ENCODE measurements at regions not wholly inside any gene's neighbourhood (a gene's known extent, or its start where the extent isn't known, plus 50 kb on each side); places are given as distances from the start of the nearest gene placed in this dataset.

DNA sequence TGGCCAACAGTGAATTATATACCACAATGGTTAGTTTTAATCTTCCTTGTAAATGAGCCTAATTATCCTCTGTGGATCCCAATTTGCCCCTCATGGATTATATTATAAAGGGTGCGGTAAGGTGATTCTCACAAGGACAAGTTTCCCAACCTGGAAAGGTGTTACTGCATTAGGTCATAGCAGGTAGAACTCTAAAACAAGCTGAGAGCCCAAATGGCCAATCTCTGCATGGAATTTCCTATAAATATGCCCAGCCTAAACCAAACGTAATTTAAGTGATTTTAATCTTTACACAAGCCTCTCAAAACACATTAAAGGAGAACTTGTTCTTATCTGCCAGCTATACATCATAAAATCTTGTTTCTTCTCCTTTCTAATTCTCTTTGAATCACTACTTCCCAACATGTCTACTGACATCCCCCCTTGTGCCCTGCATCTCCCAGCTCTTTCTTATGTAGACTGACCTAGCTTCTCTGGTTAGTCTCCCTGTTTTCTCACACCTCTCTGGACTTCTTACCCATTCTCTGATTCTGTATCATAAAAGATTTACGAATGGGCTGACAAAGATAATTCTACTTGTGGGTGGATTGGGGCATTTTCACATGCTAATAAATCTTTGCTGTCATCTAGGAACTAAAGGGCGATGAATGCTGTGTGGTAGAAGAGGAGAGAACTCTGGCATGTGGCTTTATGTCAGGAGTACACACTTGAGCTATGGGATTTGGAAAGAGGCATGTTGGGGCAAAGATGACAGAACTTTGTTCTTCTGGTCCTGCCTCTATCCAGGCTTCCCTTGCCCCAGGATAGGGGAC lies 94.3 kb upstream of the PGRMC2 start:
- FAIRE-seq (no peak), DNase-seq (ENCODE audit: low read depth) (no peak)
- TF ChIP-seq, protein P1, sequence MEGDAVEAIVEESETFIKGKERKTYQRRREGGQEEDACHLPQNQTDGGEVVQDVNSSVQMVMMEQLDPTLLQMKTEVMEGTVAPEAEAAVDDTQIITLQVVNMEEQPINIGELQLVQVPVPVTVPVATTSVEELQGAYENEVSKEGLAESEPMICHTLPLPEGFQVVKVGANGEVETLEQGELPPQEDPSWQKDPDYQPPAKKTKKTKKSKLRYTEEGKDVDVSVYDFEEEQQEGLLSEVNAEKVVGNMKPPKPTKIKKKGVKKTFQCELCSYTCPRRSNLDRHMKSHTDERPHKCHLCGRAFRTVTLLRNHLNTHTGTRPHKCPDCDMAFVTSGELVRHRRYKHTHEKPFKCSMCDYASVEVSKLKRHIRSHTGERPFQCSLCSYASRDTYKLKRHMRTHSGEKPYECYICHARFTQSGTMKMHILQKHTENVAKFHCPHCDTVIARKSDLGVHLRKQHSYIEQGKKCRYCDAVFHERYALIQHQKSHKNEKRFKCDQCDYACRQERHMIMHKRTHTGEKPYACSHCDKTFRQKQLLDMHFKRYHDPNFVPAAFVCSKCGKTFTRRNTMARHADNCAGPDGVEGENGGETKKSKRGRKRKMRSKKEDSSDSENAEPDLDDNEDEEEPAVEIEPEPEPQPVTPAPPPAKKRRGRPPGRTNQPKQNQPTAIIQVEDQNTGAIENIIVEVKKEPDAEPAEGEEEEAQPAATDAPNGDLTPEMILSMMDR (IDR thresholded peaks at IDR 0.05; ENCODE audit: insufficient read depth, low read length, severe bottlenecking), result no peak
- Histone ChIP-seq H3K4me3 (ENCODE audit: low read depth, low read length) (no peak overlapping the region), H3K27me3 (ENCODE audit: control insufficient read depth, insufficient read depth, low read length) (no peaks in the 10 kb centered on the region), H3K36me3 (ENCODE audit: control insufficient read depth, insufficient read depth, low read length) (no peaks in the 10 kb centered on the region)

DNA sequence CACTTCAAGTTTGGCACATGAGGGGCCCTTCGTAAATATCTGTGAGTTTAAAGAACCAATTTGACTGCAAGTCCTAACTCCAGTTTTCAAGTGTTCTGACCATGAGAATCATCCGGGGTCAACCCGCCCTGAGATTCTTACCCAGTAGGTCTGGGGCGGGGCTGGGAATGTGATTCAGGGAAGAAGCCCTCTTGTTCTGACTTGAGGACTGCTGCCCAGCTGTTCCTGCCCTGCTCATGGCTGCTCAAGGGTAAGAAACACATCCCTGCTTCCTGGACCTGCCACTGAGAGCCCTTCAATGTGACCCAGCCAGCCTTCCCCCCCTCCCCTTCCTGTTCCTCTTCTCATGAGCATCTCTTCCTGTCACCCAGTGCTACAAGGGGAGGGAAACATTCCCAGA lies 92.7 kb upstream of the PGRMC2 start:
- Histone ChIP-seq H3K27me3 (ENCODE audit: control insufficient read depth, insufficient read depth, low read length) (no peaks in the 10 kb centered on the region), H3K36me3 (ENCODE audit: control insufficient read depth, insufficient read depth, low read length) (no peaks in the 10 kb centered on the region), H3K4me3 (ENCODE audit: low read depth, low read length) (no peak overlapping the region)
- peak; percentile 45 for DNase-seq (ENCODE audit: low read depth)
- TF ChIP-seq, protein P1 (IDR thresholded peaks at IDR 0.05; ENCODE audit: insufficient read depth, low read length, severe bottlenecking), result no peak
- FAIRE-seq, result no peak

DNA sequence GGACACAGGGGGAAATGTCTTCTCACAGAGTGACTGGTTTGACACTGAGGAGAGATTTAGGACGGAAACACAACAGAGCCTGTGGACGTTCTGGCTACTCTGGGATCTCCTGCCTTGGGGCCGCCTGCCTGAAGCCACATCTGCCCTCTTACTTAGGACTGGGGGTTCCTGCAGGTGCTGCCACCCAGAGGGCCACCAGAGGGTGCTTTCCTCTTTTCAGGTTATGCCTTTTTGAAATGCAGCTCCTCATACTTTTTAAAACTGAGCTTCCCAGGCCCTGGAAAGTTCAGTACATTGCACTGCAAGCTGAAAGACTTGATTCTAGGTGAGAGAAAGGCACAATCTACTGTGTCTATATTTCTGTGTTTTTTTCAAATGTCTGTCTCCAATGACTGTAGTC lies 92.2 kb upstream of the PGRMC2 start:
- no peak overlapping the region for H3K4me3 ChIP-seq (ENCODE audit: low read depth, low read length)
- DNase-seq (ENCODE audit: low read depth) (no peak), FAIRE-seq (no peak)
- TF ChIP-seq, protein P1 (IDR thresholded peaks at IDR 0.05; ENCODE audit: insufficient read depth, low read length, severe bottlenecking), result peak; percentile 72
- H3K27me3 ChIP-seq (ENCODE audit: control insufficient read depth, insufficient read depth, low read length), result no peaks in the 10 kb centered on the region
- no peaks in the 10 kb centered on the region for H3K36me3 ChIP-seq (ENCODE audit: control insufficient read depth, insufficient read depth, low read length)

DNA sequence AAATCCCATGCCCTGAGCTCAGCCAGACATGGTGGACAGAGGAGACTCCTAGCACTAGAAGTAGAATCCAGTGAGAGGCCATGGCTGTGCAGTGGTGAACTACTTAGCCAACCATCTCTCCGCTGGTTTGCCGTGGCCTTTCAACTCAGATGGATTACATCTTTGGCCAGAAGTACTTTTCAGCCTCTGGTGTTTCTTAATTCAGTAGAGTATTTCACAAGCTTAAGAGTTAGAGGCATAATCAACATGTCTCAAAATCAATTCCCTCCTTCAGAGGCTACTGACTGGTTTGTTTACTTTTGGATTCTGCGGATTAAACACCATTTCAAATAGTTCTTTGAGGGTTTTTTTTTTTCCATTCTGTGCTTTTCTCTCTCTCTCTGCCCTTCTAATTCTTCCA lies 91.1 kb upstream of the PGRMC2 start:
- FAIRE-seq (no peak), DNase-seq (ENCODE audit: low read depth) (no peak)
- TF ChIP-seq, protein P1 (IDR thresholded peaks at IDR 0.05; ENCODE audit: insufficient read depth, low read length, severe bottlenecking), result no peak
- Histone ChIP-seq H3K36me3 (ENCODE audit: control insufficient read depth, insufficient read depth, low read length) (no peaks in the 10 kb centered on the region), H3K27me3 (ENCODE audit: control insufficient read depth, insufficient read depth, low read length) (no peaks in the 10 kb centered on the region), H3K4me3 (ENCODE audit: low read depth, low read length) (no peak overlapping the region)

DNA sequence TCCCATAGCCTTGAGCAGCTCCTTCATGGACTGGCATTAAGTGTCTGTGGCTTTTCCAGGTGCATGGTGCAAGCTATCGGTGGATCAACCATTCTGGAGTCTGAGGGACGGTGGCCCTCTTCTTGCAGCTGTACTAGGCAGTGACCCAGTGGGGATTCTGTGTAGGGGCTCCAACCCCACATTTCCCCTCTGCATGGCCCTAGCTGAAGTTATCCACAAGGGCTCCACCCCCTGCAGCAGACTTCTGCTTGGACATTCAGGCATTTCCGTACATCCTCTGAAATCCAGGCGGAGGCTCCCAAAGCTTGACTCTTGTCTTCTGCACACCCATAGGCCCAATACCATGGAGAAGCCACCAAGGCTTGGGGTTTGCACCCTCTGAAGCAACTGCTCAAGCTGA lies 89.3 kb upstream of the PGRMC2 start:
- TF ChIP-seq, protein P1 (IDR thresholded peaks at IDR 0.05; ENCODE audit: insufficient read depth, low read length, severe bottlenecking), result no peak
- FAIRE-seq, result no peak
- H3K4me3 ChIP-seq (ENCODE audit: low read depth, low read length), result no peak overlapping the region
- no peaks in the 10 kb centered on the region for H3K36me3 ChIP-seq (ENCODE audit: control insufficient read depth, insufficient read depth, low read length)
- H3K27me3 ChIP-seq (ENCODE audit: control insufficient read depth, insufficient read depth, low read length), result no peaks in the 10 kb centered on the region
- no peak for DNase-seq (ENCODE audit: low read depth)

DNA sequence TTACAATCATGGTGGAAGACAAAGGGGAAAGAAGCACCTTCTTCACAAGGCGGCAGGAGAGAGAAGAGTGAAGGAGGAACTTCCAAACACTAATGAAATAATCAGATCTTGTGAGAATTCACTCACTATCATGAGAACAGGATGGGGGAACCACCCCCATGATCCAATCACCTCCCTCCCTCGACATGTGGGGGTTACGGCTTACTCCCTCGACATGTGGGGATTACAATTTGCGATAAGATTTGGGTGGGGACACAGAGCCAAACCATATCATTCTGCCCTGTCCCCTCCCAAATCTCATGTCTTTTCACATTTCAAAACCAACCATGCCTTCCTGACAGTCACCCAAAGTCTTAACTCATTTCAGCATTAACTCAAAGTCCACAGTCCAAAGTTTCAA lies 88.7 kb upstream of the PGRMC2 start:
- no peak for FAIRE-seq
- H3K4me3 ChIP-seq (ENCODE audit: low read depth, low read length), result no peak overlapping the region

More for the DNA sequence above, 88.7 kb upstream of the PGRMC2 start:
- DNase-seq (ENCODE audit: low read depth), result no peak
- TF ChIP-seq, protein P1 (IDR thresholded peaks at IDR 0.05; ENCODE audit: insufficient read depth, low read length, severe bottlenecking), result no peak
- no peaks in the 10 kb centered on the region for H3K36me3 ChIP-seq (ENCODE audit: control insufficient read depth, insufficient read depth, low read length)
- no peaks in the 10 kb centered on the region for H3K27me3 ChIP-seq (ENCODE audit: control insufficient read depth, insufficient read depth, low read length)

All from bronchial epithelial cell (primary cell).